Upper lobe of right lung (tissue), 1 donor: ENCODE measurements at regions not wholly inside any gene's neighbourhood (a gene's known extent, or its start where the extent isn't known, plus 50 kb on each side); places are given as distances from the start of the nearest gene placed in this dataset.

Source experiments
- ATAC-seq: fragments of 200-7000 bp; cut with Tn5 transposase; one replicate; pipeline ENCODE4 v1.9.1; 2020; ENCODE audit warnings: mild to moderate bottlenecking, moderate library complexity
- DNase-seq: peaks from one replicate; pipeline ENCODE4 v3.0.0-alpha.2; 2020
- H3K27ac ChIP-seq: fragments of 200-600 bp; one replicate; pipeline ENCODE4 v1.8.0; 2022
- H3K27me3 ChIP-seq: fragments of 200-600 bp; one replicate; pipeline ENCODE4 v1.8.0; 2022; ENCODE audit warnings: mild to moderate bottlenecking
- H3K36me3 ChIP-seq: fragments of 200-600 bp; one replicate; pipeline ENCODE4 v1.8.0; 2022
- H3K4me1 ChIP-seq: fragments of 200-600 bp; one replicate; pipeline ENCODE4 v1.8.0; 2022
- H3K4me3 ChIP-seq: fragments of 200-600 bp; one replicate; pipeline ENCODE4 v1.8.0; 2022; ENCODE audit warnings: mild to moderate bottlenecking
- H3K9me3 ChIP-seq: fragments of 200-600 bp; one replicate; pipeline ENCODE4 v1.8.0; 2022
- intact Hi-C: fragments of 100-400 bp; cut with DNase I; formaldehyde crosslinking; loops from one replicate; pipeline ENCODE4 v1.11.0; 2022
- TF ChIP-seq, protein P1 (sequence below): fragments of 200-600 bp; IDR thresholded peaks from one replicate; pipeline ENCODE4 v1.8.0; 2022; ENCODE audit warnings: antibody characterized with exemption
- donor health status: DM: no; HTN: yes; CAD: no; lungs with severe emphysema.

- TF ChIP-seq, protein P1, sequence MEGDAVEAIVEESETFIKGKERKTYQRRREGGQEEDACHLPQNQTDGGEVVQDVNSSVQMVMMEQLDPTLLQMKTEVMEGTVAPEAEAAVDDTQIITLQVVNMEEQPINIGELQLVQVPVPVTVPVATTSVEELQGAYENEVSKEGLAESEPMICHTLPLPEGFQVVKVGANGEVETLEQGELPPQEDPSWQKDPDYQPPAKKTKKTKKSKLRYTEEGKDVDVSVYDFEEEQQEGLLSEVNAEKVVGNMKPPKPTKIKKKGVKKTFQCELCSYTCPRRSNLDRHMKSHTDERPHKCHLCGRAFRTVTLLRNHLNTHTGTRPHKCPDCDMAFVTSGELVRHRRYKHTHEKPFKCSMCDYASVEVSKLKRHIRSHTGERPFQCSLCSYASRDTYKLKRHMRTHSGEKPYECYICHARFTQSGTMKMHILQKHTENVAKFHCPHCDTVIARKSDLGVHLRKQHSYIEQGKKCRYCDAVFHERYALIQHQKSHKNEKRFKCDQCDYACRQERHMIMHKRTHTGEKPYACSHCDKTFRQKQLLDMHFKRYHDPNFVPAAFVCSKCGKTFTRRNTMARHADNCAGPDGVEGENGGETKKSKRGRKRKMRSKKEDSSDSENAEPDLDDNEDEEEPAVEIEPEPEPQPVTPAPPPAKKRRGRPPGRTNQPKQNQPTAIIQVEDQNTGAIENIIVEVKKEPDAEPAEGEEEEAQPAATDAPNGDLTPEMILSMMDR: no peak
- intact Hi-C loops: no loop called here
- no peak for DNase-seq
- ATAC-seq: no peak
- H3K4me1 ChIP-seq: no peaks in the 10 kb centered on the region
- no peaks in the 10 kb centered on the region for H3K27me3 ChIP-seq
- no peaks in the 10 kb centered on the region for H3K9me3 ChIP-seq
- H3K4me3 ChIP-seq: no peak overlapping the region
- no peak overlapping the region for H3K27ac ChIP-seq
- no peaks in the 10 kb centered on the region for H3K36me3 ChIP-seq
Measured at GRCh38 chr13:89746554-89746953, 1600.9 kb upstream of the MIR17HG start.

DNA sequence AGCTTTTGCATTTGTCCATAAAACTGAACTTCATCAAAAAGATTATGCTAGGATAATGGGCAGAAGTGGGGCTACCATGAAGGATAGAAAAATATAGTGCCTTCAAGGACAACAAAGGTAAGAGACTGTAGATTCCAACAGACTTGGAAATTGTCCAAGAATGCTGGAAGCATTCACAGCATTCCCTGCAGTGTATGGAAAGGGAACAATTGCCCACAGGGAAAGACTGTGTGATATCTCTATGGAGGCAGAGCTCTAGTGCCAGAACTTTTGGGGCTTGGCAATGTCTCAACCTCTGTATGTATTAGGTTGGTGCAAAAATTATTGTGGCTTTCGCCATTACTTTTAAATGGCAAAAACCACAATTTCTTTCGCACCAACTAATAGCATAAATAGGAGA lies 1598.8 kb upstream of the MIR17HG start:
- Histone ChIP-seq H3K27me3 (no peaks in the 10 kb centered on the region), H3K36me3 (no peaks in the 10 kb centered on the region), H3K9me3 (no peaks in the 10 kb centered on the region), H3K4me1 (no peaks in the 10 kb centered on the region), H3K4me3 (no peak overlapping the region), H3K27ac (no peak overlapping the region)
- intact Hi-C loops: no loop called here
- DNase-seq: no peak
- TF ChIP-seq, protein P1: no peak
- ATAC-seq: no peak

- no peak overlapping the region for H3K4me3 ChIP-seq
- DNase-seq (no peak), ATAC-seq (no peak)
- TF ChIP-seq, protein P1: no peak
- no peaks in the 10 kb centered on the region for H3K27me3 ChIP-seq
- no peak overlapping the region for H3K27ac ChIP-seq
- no peaks in the 10 kb centered on the region for H3K4me1 ChIP-seq
- no peaks in the 10 kb centered on the region for H3K9me3 ChIP-seq
- no peaks in the 10 kb centered on the region for H3K36me3 ChIP-seq
- intact Hi-C loops: no loop called here
Measured at GRCh38 chr13:89749888-89750287, 1597.6 kb upstream of the MIR17HG start.

GRCh38 chr13:89750371-89750770 lies 1597.1 kb upstream of the MIR17HG start:
- intact Hi-C loops: no loop called here
- no peaks in the 10 kb centered on the region for H3K4me1 ChIP-seq
- H3K36me3 ChIP-seq: no peaks in the 10 kb centered on the region
- TF ChIP-seq, protein P1: no peak
- no peaks in the 10 kb centered on the region for H3K9me3 ChIP-seq
- H3K4me3 ChIP-seq: no peak overlapping the region
- ATAC-seq: no peak
- H3K27me3 ChIP-seq: no peaks in the 10 kb centered on the region
- DNase-seq: no peak
- H3K27ac ChIP-seq: no peak overlapping the region

DNA sequence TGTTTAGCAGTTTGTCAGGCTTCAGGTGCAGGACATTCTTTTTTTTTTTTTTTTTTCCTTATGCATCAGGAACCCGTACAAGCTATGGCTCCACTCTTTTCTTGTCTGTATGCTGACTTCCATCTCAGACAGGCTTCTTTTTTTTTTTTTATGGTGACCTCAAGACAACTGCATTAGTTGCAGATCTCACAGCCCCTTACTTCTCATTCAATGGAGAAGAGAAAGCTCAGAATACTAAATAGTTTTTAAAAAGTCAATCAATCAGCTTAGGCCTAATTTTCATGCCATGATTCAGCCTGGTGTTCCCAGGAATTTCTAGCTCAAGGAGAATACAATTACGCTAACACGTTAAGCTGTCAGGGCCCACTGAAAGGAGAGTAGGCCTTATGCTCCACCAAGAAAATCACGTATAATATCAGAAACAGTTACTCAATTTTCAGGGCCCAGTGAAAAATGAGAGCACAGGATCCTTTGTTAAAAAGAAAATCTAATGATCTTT lies 1596.0 kb upstream of the MIR17HG start:
- TF ChIP-seq, protein P1: no peak
- no peak for DNase-seq
- H3K27me3 ChIP-seq: no peaks in the 10 kb centered on the region
- no peak for ATAC-seq
- H3K4me1 ChIP-seq: no peaks in the 10 kb centered on the region
- H3K4me3 ChIP-seq: no peak overlapping the region
- H3K27ac ChIP-seq: no peak overlapping the region
- H3K9me3 ChIP-seq: no peaks in the 10 kb centered on the region
- intact Hi-C loops: no loop called here
- no peaks in the 10 kb centered on the region for H3K36me3 ChIP-seq

GRCh38 chr13:89752394-89752793 lies 1595.1 kb upstream of the MIR17HG start:
- Histone ChIP-seq H3K27ac (no peak overlapping the region), H3K4me1 (no peaks in the 10 kb centered on the region), H3K36me3 (no peaks in the 10 kb centered on the region), H3K9me3 (no peaks in the 10 kb centered on the region), H3K4me3 (no peak overlapping the region), H3K27me3 (no peaks in the 10 kb centered on the region)
- ATAC-seq (no peak), DNase-seq (no peak)
- intact Hi-C loops: no loop called here
- TF ChIP-seq, protein P1: no peak
